GM18502 (cell line): ENCODE measurements at regions not wholly inside any gene's neighbourhood (a gene's known extent, or its start where the extent isn't known, plus 50 kb on each side); places are given as distances from the start of the nearest gene placed in this dataset.
"Not testable (repeated sequence)": the region's sequence is repeated elsewhere in the genome, so short reads cannot be mapped to it uniquely, and the experiment has no call there.

Experiments used
- ATAC-seq: cut with Tn5 transposase; IDR thresholded peaks from one replicate; pipeline ENCODE4 v1.9.1; 2021; ENCODE audit warnings: mild to moderate bottlenecking; ENCODE audit not compliant: unreplicated experiment, poor library complexity

- ATAC-seq, result no peak
These were observed 76.4 kb downstream of the PHAX start for GRCh38 chr5:126677121-126677520.

- peak; percentile 83 for ATAC-seq
These were observed 79.6 kb downstream of the PHAX start for GRCh38 chr5:126680191-126680817.

GRCh38 chr5:126681314-126681713, 80.6 kb downstream of the PHAX start:
- ATAC-seq, result not testable (repeated sequence)

GRCh38 chr5:126681970-126682369, 81.2 kb downstream of the PHAX start:
- ATAC-seq, result no peak

DNA sequence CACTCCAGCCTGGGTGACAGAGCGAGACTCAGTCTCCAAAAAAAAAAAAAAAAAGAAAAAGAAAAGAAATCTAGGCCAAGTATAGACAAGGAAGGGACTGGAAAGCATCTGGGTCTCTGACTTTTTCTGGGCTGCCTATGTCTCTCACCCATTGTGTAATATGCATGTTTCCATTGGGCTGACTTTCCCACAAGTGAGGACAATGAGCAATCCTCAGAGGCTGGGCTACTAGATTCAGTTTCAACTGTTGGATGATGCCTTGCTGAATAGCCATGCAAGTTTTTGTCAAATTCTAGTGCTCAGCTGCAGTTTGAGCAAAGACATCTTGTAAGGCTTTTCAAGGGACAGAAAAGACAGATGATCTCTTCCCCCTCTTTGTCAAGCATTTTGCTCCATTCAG, 82.1 kb downstream of the PHAX start:
- no peak for ATAC-seq

DNA sequence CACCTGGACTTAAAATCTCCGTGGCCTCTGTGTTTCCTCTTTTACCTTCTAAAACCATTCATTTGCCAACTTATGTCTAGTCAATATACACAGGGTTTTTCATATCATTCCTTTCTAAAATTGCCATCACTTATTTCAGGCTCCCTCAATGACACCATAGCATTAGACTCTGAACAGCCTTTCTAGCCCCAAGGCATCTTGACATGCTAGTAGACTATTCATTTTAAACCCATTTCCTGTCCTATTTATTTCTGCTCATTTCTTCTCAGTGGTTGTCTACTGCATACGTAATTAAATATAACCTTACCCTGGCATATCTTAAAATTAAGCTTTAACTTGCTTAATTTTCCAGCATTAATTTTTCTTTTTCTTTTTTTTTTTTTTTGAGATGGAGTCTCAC, 83.2 kb downstream of the PHAX start:
- no peak for ATAC-seq

- not testable (repeated sequence) for ATAC-seq
These were observed 84.1 kb downstream of the PHAX start for GRCh38 chr5:126684656-126685442.

DNA sequence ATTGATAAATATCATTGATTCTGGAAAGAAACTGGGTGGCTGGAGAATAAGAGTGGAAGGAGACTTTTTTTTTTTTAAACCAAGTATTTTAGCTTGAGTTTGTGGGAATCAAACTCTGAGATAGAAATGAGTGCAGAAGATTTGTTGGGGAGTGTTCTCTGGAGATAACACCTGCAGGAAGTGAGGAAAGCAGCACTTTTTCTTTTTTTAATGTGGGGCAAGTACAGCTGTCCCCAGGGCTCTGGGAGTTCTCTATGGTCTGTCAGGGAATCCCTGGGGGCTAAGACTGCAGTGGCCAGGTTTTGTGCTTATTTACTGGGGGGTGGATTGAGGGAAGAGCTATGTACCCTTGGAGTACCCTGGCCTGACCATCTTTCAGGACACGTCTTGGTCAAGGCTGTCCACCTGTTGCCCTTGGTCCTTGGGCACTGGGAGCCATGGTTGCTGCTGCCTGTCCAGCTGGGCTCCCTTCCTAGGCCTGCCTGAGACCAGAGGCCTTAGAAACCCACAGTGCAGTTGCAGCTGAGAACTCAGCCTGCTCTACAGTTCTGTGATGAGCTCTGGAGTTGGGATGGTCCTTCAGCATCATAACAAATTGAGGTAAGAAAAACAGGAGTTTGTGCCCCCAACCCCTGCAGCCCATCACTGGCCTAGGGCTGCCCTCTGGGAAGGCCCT, 85.8 kb downstream of the PHAX start:
- ATAC-seq, result peak; percentile 52

DNA sequence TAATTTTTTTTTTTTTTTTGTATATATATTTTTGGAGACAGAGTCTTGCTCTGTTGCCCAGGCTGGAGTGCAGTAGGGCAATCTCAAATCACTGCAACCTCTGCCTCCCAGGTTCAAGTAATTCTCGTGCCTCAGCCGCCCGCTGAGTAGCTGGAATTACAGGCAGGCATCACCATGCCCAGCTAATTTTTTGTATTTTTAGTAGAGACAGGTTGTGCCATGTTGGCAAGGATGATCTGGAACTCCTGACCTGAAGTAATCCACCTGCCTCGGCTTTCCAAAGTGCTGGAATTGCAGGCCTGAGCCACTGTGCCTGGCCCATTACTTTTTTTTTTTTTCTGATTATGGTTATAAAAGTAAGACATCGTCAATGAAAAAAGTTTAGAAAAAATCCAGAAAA, 84.0 kb upstream of the LMNB1 start:
- no peak for ATAC-seq

GRCh38 chr5:126693806-126694205, 83.1 kb upstream of the LMNB1 start:
- no peak for ATAC-seq

DNA sequence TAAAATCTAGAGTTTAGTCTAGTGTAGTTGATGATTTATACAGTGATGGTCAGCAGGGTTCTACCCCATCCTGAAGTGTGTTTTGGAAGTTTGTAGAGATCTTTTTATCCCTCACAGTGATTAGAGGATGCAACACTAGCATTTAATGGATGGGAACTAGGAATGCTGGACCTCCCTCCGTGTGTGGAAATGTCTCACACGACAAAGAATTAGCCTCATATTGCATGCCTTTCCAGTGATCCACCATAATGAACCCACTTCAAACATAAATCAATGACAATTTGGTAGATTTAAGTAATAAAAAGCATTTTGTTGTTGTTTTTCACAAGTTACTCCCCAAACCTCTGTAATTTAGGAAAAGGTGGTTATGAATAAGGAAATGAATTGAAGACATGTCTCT, 82.5 kb upstream of the LMNB1 start:
- no peak for ATAC-seq

DNA sequence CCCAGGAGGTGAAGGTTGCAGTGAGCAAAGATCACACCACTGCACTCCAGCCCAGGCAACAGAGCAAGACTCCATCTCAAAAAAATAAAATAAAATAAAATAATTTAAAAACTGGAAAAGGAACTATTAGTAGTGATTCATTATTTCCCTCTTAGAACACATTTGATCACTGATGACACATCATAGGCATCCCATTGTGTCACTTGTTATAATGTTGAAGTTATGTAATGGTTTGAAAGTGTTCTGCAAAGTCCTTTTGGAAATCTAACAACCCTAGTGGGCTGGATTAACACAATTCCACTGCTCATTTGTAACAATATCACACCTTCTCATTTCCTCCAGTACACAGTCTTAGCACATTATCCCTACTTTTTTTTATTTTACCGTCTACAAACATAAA, 81.8 kb upstream of the LMNB1 start:
- ATAC-seq, result no peak

DNA sequence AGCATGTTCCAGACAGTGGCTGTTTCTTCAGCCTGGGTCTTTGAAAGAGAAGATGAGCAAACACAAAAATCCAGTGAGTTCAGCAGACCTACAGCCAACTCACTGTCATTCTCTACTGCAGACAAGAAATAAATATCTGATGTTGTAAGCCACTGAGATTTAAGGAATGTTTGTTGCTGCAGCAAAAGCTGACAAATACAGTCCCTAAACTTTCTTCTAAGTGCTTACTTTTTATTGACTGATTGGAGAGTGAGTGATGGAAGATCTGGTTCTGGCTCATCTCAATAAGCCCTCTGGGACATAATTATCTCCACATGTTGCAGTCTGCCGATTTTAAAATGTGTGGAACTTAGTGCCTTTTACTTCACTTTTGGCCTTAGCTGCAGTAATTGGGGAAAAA, 69.9 kb upstream of the LMNB1 start:
- ATAC-seq, result no peak

- ATAC-seq, result no peak
These were observed 61.2 kb upstream of the LMNB1 start for GRCh38 chr5:126715765-126716164.

- ATAC-seq, result no peak
These were observed 60.1 kb upstream of the LMNB1 start for GRCh38 chr5:126716861-126717260.

DNA sequence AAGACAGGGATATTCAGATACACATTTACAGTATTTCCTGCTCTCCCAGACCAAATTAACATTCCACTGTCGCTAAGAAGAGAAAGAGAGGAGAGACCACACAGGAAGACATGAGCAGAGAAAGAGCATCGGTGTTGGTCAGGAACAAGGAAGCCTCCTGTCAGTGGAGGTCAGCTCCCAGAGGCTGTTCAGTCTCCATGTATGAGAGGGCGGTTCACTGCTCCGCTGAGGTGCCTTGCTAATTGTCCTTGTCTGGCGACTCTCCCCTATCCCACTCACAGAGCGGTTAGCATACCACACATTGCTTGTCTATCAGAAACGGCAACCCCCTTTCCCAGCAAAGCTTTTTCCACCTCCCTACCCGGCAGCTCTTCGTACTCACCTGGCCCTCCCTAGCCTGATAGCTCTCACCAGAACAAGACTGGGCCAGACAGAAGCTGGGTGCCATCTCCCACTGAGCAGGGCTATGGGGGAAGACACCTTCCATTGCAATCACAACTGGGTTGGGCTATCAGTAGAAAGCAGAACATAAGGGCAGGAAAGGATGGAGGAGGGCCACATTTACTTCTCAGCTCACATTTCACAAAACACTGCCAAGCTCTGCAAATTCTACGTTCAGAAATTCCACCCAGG, 58.6 kb upstream of the LMNB1 start:
- ATAC-seq, result no peak

DNA sequence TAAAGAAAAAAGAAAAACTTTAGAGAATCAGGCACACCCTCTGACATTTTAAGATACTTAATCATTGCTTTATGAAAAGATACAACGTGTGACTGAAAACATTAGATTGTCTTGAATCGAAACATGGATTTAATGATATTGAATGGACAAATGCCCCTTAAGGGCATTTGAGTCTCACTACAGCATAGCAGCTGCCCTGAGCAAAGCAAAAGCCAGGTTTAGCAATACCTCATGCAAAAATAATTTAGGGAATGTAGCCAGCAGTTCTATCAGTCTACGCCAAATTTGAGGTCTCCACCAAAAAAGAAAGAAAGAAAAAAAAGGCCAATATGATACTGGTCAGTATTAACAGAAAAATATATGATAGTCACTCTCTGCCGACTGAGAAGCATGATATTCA, 56.6 kb upstream of the LMNB1 start:
- no peak for ATAC-seq

- no peak for ATAC-seq
These were observed 53.3 kb upstream of the LMNB1 start for GRCh38 chr5:126723643-126724042.
